ENCODE measurements at regions not wholly inside any gene's neighbourhood (a gene's known extent, or its start where the extent isn't known, plus 50 kb on each side); places are given as distances from the start of the nearest gene placed in this dataset.

DNA sequence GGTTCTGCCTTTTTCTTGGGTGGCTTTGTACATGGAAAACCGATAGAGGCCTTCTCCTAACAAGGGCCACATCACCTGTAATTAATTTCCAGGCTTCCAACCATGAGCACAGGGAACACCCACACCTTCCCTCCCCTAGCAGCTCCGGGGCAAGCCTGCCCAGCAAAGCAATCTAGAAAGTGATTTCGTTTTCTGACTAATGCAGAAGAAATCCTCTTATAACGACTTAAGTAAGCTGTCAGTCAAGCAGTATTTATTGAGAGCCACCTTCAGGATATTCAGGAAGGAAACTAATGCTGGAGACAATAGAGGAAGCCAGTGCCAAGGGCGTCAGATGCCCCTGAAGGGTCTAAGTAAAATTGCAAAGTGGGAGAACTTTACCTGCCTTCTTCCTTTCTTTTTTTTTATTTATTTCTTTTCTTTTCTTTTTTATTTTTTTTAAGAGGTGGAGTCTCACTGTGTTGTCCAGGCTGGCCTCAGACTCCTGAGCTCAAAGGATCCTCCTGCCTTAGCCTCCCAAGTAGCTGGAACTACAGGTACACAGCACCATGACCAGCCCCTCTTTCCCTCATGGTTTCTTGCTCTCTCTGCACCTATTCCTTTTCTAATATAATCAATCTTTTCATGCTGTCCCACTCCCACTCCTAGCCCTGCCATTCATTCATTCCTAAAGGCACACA lies 67.5 kb upstream of the MBOAT1 start:
- peaks cover 0 to 26% (median 20%) of the 10 kb centered on the region in 11 experiments; a peak in 18 of 22 replicates for H3K9me3 ChIP-seq (replicated peaks in 1 of 11)
- no peak overlapping the region for H3K9ac ChIP-seq
- peaks cover 18 to 31% (median 27%) of the 10 kb centered on the region in 10 experiments for H3K4me1 ChIP-seq
- no peaks in the 10 kb centered on the region for H4K20me1 ChIP-seq
- H3K4me3 ChIP-seq = no peak overlapping the region
- no peak overlapping the region for H3K27ac ChIP-seq
- H3K4me2 ChIP-seq = peak overlapping the region; percentile 59 to 82 (median 76)
- H3K36me3 ChIP-seq = no peaks in the 10 kb centered on the region
- no peak for TF ChIP-seq Cebpa-rat (IDR thresholded peaks at IDR 0.05)
- H3K27me3 ChIP-seq = no peaks in the 10 kb centered on the region

DNA sequence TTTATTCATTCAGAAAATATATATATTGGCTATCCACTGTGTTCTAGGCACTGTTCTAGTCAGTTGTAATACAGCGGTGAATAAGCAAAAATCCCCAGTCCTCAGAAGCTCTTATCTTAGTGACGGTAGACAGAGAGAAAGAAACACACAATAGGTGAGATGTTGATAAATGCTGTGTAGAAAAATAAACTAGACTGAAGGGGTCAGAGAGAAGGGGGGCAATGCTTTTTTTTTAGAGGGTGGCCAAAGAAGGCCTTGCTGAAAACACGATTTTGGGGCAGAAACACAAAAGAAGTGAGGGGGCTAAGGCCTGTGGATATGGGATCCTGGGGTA lies 68.0 kb upstream of the MBOAT1 start:
- H3K4me1 ChIP-seq = peaks cover 18 to 31% (median 27%) of the 10 kb centered on the region in 10 experiments
- H4K20me1 ChIP-seq = no peaks in the 10 kb centered on the region
- no peak overlapping the region for H3K9ac ChIP-seq
- H3K36me3 ChIP-seq = no peaks in the 10 kb centered on the region
- H3K4me3 ChIP-seq = no peak overlapping the region
- H3K4me2 ChIP-seq = peak overlapping the region in 1 of 11 experiments; percentile 61; a peak in 1 of 22 replicates
- H3K27me3 ChIP-seq = no peaks in the 10 kb centered on the region
- peaks cover 0 to 26% (median 21%) of the 10 kb centered on the region in 11 experiments; a peak in 18 of 22 replicates for H3K9me3 ChIP-seq (replicated peaks in 1 of 11)
- H3K27ac ChIP-seq = no peak overlapping the region
- no peak for TF ChIP-seq Cebpa-rat (IDR thresholded peaks at IDR 0.05)

DNA sequence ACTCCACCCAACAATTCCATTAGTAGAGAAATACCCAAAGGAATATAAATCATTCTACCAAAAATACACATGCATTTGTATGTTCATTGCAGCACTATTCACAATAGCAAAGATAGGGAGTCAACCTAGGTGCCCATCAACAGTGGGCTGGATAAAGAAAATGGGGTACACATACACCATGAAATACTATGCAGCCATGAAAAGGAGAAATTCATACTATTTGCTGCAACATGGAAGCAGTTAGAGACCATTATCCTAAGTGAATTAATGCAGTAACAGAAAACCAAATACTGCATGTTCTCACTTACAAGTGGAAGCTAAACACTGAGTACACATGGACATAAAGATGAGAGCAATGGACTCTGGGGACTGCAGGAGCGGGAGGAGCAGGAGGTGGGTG lies 72.4 kb upstream of the MBOAT1 start:
- H3K9ac ChIP-seq = no peak overlapping the region
- no peak overlapping the region for H3K4me3 ChIP-seq
- peaks cover 0 to 26% (median 21%) of the 10 kb centered on the region in 11 experiments; a peak in 18 of 22 replicates for H3K9me3 ChIP-seq (replicated peaks in 1 of 11)
- H3K36me3 ChIP-seq = no peaks in the 10 kb centered on the region
- no peak overlapping the region for H3K4me2 ChIP-seq
- H3K4me1 ChIP-seq = peaks cover under 1 to 5% (median 3%) of the 10 kb centered on the region in 10 experiments; a peak in 18 of 20 replicates
- no peaks in the 10 kb centered on the region for H3K27me3 ChIP-seq
- H3K27ac ChIP-seq = no peak overlapping the region
- no peak for TF ChIP-seq Cebpa-rat (IDR thresholded peaks at IDR 0.05)
- no peaks in the 10 kb centered on the region for H4K20me1 ChIP-seq

DNA sequence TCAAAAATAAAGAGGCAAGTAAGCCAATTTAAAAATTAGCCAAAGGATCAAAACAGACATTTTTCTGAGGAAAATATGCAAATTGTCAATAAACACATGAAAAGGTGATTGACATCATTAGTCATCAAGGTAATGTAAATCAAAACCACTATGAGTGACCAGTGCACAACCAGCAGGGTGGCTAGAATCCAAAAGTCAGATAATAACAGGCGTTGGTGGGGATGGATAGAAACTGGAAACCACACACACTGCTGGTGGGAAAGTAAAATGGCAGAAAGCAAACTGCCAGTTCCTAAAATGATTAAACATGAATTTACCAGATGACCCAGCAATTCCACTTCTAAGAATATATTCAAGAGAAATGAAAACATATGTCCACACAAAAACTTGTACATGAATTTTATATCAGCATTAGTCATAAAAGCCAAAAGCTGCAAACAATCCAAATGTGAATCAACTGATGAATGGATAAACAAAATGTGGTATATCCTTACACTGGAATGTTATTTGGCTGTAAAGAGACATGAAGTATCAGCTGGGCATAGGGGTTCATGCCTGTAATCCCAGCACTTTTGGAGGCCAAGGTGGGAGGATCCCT lies 74.8 kb upstream of the MBOAT1 start:
- H4K20me1 ChIP-seq = no peaks in the 10 kb centered on the region
- TF ChIP-seq Cebpa-rat (IDR thresholded peaks at IDR 0.05) = no peak
- no peaks in the 10 kb centered on the region for H3K27me3 ChIP-seq
- H3K4me2 ChIP-seq = no peak overlapping the region
- H3K9ac ChIP-seq = no peak overlapping the region
- H3K36me3 ChIP-seq = no peaks in the 10 kb centered on the region
- no peak overlapping the region for H3K27ac ChIP-seq
- no peak overlapping the region for H3K4me3 ChIP-seq
- H3K4me1 ChIP-seq = no peaks in the 10 kb centered on the region
- H3K9me3 ChIP-seq (replicated peaks in 1 of 11) = peaks cover 0 to 26% (median 20%) of the 10 kb centered on the region in 11 experiments; a peak in 18 of 22 replicates

DNA sequence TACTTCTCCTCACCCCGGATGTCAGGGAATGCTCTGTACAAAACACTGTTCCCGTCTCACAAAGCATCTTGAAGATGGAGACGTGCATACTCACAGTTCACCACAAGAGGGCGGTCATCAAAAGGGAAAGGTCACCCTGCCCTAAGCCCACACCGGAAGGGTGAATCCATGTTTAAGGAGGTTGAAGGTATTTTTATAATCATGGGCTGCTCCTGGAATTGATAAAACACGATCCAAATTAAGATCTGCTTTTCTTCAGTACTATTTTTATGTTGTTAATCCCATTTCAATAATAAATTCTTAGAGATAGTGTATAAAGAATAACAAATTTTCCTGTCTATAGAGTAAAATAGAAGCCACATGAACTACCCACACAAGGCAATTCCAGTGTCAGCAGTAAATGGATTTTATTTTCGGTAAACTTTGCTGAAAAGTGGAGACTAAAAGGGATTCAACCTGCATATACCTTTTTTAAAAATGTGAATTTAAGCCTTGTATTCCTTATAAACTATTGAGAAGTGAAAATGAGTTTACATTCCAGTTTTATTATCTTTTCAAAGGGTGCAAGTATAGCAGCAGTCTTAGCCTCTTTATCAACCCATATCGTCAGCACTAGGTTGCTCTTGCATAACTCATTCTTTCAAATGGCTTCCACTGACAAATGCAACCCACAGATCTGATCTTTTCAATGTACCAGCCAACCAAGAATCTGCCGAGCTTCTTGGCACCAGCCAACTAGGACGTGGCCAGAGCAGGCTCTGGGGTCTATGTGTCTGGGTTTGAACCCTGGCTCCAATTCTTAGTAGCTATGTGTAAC lies 79.7 kb upstream of the MBOAT1 start:
- no peak for TF ChIP-seq Cebpa-rat (IDR thresholded peaks at IDR 0.05)
- no peak overlapping the region for H3K4me3 ChIP-seq
- no peaks in the 10 kb centered on the region for H3K36me3 ChIP-seq
- no peaks in the 10 kb centered on the region for H3K4me1 ChIP-seq
- H4K20me1 ChIP-seq = no peaks in the 10 kb centered on the region
- no peak overlapping the region for H3K27ac ChIP-seq
- no peak overlapping the region for H3K9ac ChIP-seq
- H3K27me3 ChIP-seq = no peaks in the 10 kb centered on the region
- H3K9me3 ChIP-seq (replicated peaks in 1 of 11) = no peaks in the 10 kb centered on the region
- H3K4me2 ChIP-seq = no peak overlapping the region

DNA sequence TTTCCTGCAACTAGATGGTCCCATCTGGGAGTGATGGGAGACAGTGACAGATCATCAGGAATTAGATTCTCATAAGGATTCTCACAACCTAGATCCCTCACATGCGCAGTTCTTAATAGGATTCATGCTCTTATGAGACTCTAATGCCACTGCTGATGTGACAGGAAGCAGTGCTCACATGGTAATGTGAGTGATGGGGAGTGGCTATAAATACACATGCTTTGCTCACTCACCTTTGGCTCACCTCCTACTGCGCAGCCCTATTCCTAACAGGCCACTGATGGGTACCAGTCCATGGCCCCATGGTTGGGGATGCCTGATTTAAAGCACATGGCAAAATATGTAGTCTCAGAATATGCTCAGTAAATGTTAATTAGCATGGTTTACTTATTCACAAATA lies 80.6 kb upstream of the MBOAT1 start:
- Histone ChIP-seq H3K9me3 (replicated peaks in 1 of 11) (no peaks in the 10 kb centered on the region), H3K36me3 (no peaks in the 10 kb centered on the region), H3K4me2 (no peak overlapping the region), H3K4me3 (no peak overlapping the region), H3K4me1 (no peaks in the 10 kb centered on the region), H3K27me3 (no peaks in the 10 kb centered on the region), H4K20me1 (no peaks in the 10 kb centered on the region), H3K9ac (no peak overlapping the region), H3K27ac (no peak overlapping the region)
- TF ChIP-seq Cebpa-rat (IDR thresholded peaks at IDR 0.05) = no peak

DNA sequence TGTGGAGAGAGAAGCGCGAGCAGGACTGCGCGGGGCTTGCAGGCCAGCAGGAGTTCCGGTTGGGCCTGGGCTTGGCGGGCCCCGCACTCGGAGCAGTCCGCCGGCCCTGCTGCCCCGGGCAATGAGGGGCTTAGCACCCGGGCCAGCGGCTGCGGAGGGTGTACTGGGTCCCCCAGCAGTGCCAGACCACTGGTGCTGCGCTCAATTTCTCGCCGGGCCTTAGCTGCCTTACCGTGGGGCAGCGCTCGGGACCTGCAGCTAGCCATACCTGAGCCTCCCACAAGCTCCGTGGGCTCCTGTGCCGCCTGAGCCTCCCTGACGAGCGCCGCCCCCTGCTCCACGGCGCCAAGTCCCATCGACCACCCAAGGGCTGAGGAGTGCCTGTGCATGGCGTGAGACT lies 89.0 kb upstream of the MBOAT1 start:
- Histone ChIP-seq H3K4me3 (no peak overlapping the region), H3K27me3 (no peaks in the 10 kb centered on the region), H3K9me3 (replicated peaks in 1 of 11) (peaks cover 0 to 12% (median 6%) of the 10 kb centered on the region in 11 experiments; a peak in 10 of 22 replicates), H4K20me1 (no peaks in the 10 kb centered on the region), H3K27ac (no peak overlapping the region), H3K36me3 (no peaks in the 10 kb centered on the region), H3K9ac (no peak overlapping the region), H3K4me2 (no peak overlapping the region), H3K4me1 (no peaks in the 10 kb centered on the region)
- TF ChIP-seq Cebpa-rat (IDR thresholded peaks at IDR 0.05) = no peak

DNA sequence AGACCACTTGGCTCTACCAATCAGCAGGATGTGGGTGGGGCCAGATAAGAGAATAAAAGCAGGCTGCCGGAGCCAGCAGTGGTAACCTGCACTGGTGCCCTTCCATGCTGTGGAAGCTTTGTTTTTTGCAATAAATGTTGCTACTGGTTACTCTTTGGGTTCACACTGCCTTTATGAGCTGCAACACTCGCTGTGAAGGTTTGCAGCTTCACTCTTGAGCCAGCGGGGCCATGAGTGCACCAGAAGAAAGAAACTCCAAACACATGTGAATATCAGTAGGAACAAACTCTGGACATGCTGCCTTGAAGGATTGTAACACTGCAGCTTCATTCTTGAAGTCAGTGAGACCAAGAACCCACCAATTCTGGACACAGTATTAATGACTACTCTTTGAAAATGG lies 89.9 kb upstream of the MBOAT1 start:
- no peak overlapping the region for H3K4me3 ChIP-seq
- H3K9me3 ChIP-seq (replicated peaks in 1 of 11) = peaks cover 0 to 12% (median 6%) of the 10 kb centered on the region in 11 experiments; a peak in 10 of 22 replicates
- no peaks in the 10 kb centered on the region for H3K36me3 ChIP-seq
- H3K4me1 ChIP-seq = no peaks in the 10 kb centered on the region
- no peaks in the 10 kb centered on the region for H3K27me3 ChIP-seq
- H3K4me2 ChIP-seq = no peak overlapping the region
- no peak overlapping the region for H3K27ac ChIP-seq
- no peaks in the 10 kb centered on the region for H4K20me1 ChIP-seq
- H3K9ac ChIP-seq = no peak overlapping the region
- TF ChIP-seq Cebpa-rat (IDR thresholded peaks at IDR 0.05) = no peak

DNA sequence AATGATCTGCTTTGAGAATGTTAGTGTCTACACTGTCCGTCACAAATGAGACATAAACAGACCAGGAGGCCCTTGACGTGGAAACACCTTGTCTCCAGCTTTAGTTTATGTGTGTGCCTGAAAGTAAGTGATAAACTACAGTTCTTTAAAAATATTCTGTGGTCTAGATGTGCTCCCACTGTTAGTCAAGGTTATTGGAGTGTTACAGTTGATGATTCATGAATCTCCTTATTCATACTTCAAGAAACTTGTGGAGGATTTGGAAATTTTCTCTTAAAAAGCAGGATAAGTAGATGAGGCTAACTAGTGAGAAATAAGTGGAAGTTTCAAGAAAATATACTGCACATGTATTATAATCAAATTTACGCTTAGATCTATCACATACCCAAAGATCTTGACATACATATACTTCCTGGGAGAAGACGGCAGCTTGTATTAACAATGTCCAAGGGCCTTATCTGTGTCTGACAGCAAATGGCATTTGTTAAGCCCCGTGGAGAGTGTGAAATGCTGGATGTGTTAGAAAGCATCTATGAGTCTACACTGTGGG lies 90.5 kb upstream of the MBOAT1 start:
- no peaks in the 10 kb centered on the region for H3K4me1 ChIP-seq
- H3K36me3 ChIP-seq = no peaks in the 10 kb centered on the region
- no peaks in the 10 kb centered on the region for H4K20me1 ChIP-seq
- no peak overlapping the region for H3K4me3 ChIP-seq
- no peak for TF ChIP-seq Cebpa-rat (IDR thresholded peaks at IDR 0.05)
- H3K27ac ChIP-seq = no peak overlapping the region
- no peak overlapping the region for H3K4me2 ChIP-seq
- H3K9ac ChIP-seq = no peak overlapping the region
- no peaks in the 10 kb centered on the region for H3K27me3 ChIP-seq
- H3K9me3 ChIP-seq (replicated peaks in 1 of 11) = peaks cover 0 to 12% (median 6%) of the 10 kb centered on the region in 11 experiments; a peak in 10 of 22 replicates
